Ovary (tissue), 3 donors: ENCODE measurements at regions not wholly inside any gene's neighbourhood (a gene's known extent, or its start where the extent isn't known, plus 50 kb on each side); places are given as distances from the start of the nearest gene placed in this dataset.

Source experiments
- CTCF ChIP-seq, 3 donors: fragments of 450-650 bp in 2 of 3; fragments of 200-600 bp in 1 of 3; IDR thresholded peaks; one replicate each; pipeline versions ENCODE4 v1.5.1 to v1.8.0; 2016 to 2022; ENCODE audit warnings: antibody characterized with exemption in 3 of 3, mild to moderate bottlenecking in 1 of 3
- POLR2A ChIP-seq: fragments of 450-650 bp; IDR thresholded peaks from one replicate; pipeline ENCODE4 v1.6.1; 2017; ENCODE audit warnings: antibody characterized with exemption, mild to moderate bottlenecking, moderate library complexity
- donor health status: DM: no; HTN: no; CAD: no.

DNA sequence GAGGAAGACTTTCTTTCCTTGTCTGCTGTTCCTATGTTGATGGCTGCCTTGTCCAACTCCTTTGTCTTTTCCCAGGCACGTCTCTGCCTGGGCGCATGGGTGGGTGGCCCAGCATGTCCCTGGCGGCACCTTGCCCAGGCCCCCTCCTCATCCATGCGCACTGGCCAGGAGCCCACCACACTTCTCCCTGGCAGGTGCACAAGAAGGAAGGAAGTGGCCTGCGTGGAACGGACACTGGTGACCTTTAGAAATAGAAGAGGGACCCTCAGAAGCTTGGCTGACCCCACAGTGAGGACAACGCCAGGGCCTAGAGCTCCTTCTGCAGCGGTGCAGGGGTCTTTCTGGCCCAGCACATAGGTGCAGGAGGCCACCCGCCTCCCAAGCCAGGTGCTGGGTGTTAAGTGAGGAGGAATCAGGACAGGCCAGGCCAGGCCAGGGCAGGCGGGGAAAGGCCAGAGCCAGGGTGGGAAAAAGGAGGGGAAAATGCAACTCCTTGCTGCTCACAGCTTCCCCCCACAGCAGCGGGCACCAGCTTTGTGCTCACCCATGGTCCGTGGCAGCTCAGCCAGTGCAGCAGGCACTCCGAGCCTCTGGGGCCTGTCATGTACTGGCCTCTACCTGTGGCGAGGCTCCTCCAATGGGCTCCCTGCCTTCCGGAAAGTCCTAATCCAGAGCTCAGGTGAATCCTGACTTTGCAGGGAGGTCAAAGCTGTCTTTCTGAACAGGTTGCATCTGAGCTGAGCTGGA lies 104.0 kb downstream of the SOX1 start:
- TF ChIP-seq POLR2A, result no peak
- TF ChIP-seq CTCF (IDR thresholded peaks at IDR 0.05), result no peak
